Activated CD4-positive, alpha-beta memory T cell treated with anti-CD3 and anti-CD28 coated beads, Interleukin-2, amount 10 ng/mL, durations not matched to agents 7 days and 5 days (primary cell): ENCODE measurements at regions not wholly inside any gene's neighbourhood (a gene's known extent, or its start where the extent isn't known, plus 50 kb on each side); places are given as distances from the start of the nearest gene placed in this dataset.

ENCODE experiments used
- CTCF ChIA-PET: fragments of 350-600 bp; sonication (Branson Sonifier 250); formaldehyde crosslinking; loops from one replicate; lab custom pipeline; 2021; ENCODE audit warnings: antibody characterized with exemption, inconsistent platforms; lab: Charles Lee
- POLR2A ChIA-PET: fragments of 350-600 bp; sonication (Branson Sonifier 250); formaldehyde crosslinking; loops from one replicate; lab custom pipeline; 2021; ENCODE audit warnings: antibody characterized with exemption; lab: Charles Lee
- DNase-seq: peaks from one replicate; pipeline ENCODE4 v3.0.0-alpha.2; 2020
- H3K27ac Mint-ChIP-seq: one replicate; pipeline ENCODE4 v1.8.0; 2021; ENCODE audit warnings: mild to moderate bottlenecking, mixed read lengths
- H3K27me3 Mint-ChIP-seq: one replicate; pipeline ENCODE4 v1.8.0; 2021; ENCODE audit warnings: mixed read lengths
- H3K36me3 Mint-ChIP-seq: one replicate; pipeline ENCODE4 v1.8.0; 2021; ENCODE audit warnings: low read depth, mixed read lengths
- H3K4me1 Mint-ChIP-seq: one replicate; pipeline ENCODE4 v1.8.0; 2021; ENCODE audit warnings: mixed read lengths
- H3K4me3 Mint-ChIP-seq: one replicate; pipeline ENCODE4 v1.8.0; 2021; ENCODE audit warnings: mild to moderate bottlenecking, mixed read lengths
- H3K9me3 Mint-ChIP-seq: one replicate; pipeline ENCODE4 v1.8.0; 2021; ENCODE audit warnings: mixed read lengths

DNA sequence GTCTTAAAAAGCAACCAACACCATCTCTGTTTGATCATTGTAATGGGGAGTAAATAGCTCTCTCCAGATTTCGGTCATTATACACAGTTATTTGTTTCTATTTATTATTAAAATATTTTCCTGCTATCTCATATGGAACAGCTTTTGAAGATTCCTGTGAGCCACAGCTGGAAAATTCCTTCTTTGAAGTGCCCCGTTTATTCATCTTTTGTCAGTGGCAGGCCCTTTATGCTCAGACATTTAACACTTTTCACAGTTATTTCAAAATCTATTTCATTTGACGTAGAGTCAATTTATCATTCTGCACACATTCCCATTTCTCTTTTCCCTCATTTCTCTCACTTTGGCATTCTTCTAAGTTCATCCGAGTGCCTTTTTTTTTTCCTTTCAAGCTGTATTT is 245.9 kb upstream of the ELAC2 start:
- CTCF ChIA-PET: no interaction called here

DNA sequence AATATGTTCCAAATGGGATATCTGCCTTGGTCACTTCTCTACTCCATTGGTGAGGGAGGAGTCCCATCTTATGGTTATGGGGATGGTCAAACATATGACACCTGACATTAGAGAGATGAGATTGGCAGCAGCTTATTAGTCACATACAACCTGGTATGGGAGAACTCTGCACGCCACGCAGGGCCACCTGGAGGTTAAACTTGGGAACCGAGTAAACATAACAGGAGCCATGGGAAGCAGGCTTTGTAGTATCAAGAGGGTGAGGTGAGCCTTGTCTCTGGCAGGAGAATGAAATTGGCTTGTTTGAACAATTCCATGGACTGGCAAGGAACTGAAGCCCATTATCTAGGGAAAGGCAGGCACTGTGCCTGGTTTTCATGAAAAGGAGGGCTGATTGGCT is 238.7 kb upstream of the ELAC2 start:
- H3K4me1 Mint-ChIP-seq: no peaks in the 10 kb centered on the region
- no peaks in the 10 kb centered on the region for H3K36me3 Mint-ChIP-seq
- no peak for DNase-seq
- POLR2A ChIA-PET: no interaction called here
- no peak overlapping the region for H3K27ac Mint-ChIP-seq
- no peaks in the 10 kb centered on the region for H3K27me3 Mint-ChIP-seq
- no peaks in the 10 kb centered on the region for H3K9me3 Mint-ChIP-seq
- CTCF ChIA-PET: no interaction called here
- no peak overlapping the region for H3K4me3 Mint-ChIP-seq

More for the DNA sequence above, 245.9 kb upstream of the ELAC2 start:
- Mint-ChIP-seq H3K4me3 (no peak overlapping the region), H3K9me3 (no peaks in the 10 kb centered on the region), H3K27me3 (no peaks in the 10 kb centered on the region), H3K4me1 (no peaks in the 10 kb centered on the region), H3K36me3 (no peaks in the 10 kb centered on the region), H3K27ac (no peak overlapping the region)
- no peak for DNase-seq
- POLR2A ChIA-PET: interaction anchor here (0.7 kb wide), 1 partner anchor 29 kb away, joined by 3 read pairs; no protein-coding TSS in a partner anchor

DNA sequence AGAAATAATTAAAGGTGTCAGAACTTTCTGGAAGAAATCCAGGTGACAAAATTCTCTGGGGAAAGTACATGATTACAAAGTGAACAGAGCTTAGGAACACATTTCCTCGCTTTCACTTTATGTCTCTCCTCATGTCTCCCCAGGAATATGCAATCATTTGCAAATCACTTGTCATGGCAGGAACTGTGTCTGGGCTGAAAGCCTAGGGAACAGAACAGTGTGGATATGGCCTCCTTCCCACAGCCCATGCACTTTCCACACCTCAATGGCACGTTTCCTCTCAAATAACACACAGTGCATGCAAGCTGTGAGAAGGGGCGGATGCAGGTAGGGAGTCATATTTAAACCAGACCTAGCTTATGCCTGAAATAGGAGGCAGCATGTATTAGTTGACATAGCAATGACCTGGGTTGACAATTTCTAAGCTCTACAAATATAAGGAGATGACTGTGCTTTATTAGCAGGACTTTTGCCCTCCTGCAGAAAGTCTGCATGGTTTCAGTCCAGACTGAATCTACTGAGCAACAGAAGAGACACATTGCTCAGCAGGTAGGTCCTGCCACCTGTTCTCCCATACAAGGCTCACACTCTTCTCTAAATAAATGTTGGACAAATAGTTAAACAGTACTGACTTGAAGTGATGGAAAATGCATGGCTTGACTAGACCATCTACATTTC is 236.0 kb upstream of the ELAC2 start:
- H3K4me1 Mint-ChIP-seq: no peaks in the 10 kb centered on the region
- H3K4me3 Mint-ChIP-seq: no peak overlapping the region
- no peaks in the 10 kb centered on the region for H3K9me3 Mint-ChIP-seq
- no peaks in the 10 kb centered on the region for H3K36me3 Mint-ChIP-seq
- H3K27me3 Mint-ChIP-seq: no peaks in the 10 kb centered on the region
- no peak overlapping the region for H3K27ac Mint-ChIP-seq
- ChIA-PET POLR2A (no interaction called here), CTCF (no interaction called here)
- no peak for DNase-seq

DNA sequence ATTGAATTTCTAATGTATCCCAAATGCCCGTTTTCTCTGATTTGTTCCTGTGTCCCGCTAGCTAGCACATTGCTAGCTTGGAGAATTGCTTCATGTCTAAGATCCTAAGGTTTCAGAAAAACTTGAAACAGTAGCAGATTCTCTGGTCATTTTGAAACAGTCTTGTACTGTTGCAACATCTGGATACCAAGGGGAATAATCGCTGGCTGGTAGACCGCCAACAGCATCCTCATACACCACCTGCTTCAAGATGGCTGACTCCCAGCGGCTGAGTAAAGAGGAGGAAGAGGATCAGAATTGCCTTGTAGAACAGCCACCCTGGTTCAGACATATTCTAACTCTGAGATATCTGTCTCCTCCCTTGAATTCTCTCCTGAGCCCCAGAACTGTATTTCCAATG is 226.7 kb upstream of the ELAC2 start:
- ChIA-PET POLR2A (no interaction called here), CTCF (no interaction called here)
- no peak for DNase-seq
- Mint-ChIP-seq H3K4me1 (no peaks in the 10 kb centered on the region), H3K4me3 (no peak overlapping the region), H3K9me3 (no peaks in the 10 kb centered on the region), H3K27ac (no peak overlapping the region), H3K27me3 (no peaks in the 10 kb centered on the region), H3K36me3 (no peaks in the 10 kb centered on the region)

DNA sequence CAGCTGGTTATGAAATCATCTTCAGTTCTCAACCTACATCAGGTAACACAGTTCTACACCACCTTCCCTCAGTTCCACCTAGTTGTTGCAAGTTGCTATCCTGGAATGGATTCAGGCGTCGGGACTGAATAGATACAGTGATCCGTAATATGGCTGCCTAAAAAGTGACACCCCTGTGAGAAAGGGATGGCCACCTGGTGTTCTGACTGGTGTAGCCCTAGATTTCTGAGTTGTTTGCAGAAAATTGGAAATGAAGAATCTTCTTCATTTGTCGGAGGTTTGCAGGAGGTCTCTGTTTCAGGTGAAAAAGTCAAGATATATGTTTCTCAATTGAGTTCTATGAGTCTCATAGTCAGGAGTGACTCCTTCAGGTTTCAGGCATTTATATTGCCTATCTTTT is 225.8 kb upstream of the ELAC2 start:
- no peaks in the 10 kb centered on the region for H3K9me3 Mint-ChIP-seq
- no peaks in the 10 kb centered on the region for H3K36me3 Mint-ChIP-seq
- H3K27me3 Mint-ChIP-seq: no peaks in the 10 kb centered on the region
- no peak for DNase-seq
- no peaks in the 10 kb centered on the region for H3K4me1 Mint-ChIP-seq
- CTCF ChIA-PET: no interaction called here
- no peak overlapping the region for H3K27ac Mint-ChIP-seq
- H3K4me3 Mint-ChIP-seq: no peak overlapping the region
- POLR2A ChIA-PET: no interaction called here

DNA sequence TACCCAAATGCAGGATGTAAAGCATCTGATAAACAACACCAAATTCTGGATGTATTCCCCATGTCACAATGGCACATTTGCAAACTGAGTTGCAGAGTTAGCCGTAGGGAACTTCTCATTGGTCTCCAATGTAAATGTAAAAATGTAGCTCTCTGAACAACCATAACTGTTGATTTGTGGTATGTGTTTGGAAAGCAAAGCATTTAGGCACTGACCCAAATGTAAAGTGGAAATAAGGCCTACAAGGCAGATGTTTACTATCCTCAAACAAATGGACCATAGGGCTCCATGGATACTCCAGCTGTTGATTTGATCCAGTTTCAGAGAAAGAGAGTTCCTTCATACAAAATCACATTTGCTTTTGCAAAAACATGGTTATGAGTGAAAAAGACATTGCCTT is 223.0 kb upstream of the ELAC2 start:
- no peaks in the 10 kb centered on the region for H3K4me1 Mint-ChIP-seq
- H3K27ac Mint-ChIP-seq: no peak overlapping the region
- POLR2A ChIA-PET: no interaction called here
- DNase-seq: no peak
- no peaks in the 10 kb centered on the region for H3K27me3 Mint-ChIP-seq
- CTCF ChIA-PET: no interaction called here
- no peaks in the 10 kb centered on the region for H3K9me3 Mint-ChIP-seq
- H3K4me3 Mint-ChIP-seq: no peak overlapping the region
- no peaks in the 10 kb centered on the region for H3K36me3 Mint-ChIP-seq

DNA sequence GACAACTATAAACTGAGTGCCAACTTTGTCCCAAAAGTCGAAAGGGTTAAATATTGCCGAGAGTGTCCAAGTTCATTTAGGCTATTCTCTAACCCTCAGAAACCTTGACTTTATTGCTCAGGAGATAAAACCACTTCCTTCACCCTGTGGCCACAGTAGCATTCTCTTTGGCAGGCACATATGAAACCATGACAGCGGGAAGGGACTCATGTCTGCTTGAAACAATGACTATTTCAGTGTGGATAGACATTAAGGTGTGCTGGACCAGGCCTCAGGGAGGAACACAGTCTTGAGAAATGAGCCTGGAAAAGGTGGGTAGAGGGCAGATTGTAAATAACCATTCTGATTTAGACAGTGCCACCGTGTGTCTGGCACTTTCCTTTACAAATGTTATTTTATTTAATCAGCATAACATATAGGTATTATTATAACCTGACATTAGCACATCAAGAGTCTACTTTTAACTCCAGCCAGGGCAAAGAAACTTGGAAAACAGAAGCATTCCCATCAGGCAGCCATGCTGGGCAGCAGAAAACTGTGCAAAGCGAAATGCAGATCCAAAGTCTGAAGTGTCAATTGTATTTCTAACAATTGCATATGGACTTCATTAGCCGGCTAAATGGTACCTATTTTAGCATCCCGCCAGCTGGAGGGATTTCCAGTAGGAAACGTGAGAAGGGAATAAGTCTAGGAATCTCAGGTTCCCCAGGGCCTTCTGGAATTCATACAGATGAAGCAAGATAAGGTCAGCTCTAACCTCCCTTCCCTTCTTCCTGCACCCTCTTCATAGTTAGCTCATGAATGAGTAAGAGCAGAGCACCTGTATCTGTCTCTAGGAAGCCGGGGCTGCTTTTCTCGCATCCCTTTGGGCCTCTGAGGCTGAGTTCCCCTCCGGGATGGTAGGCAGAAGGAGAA is 212.8 kb upstream of the ELAC2 start:
- Mint-ChIP-seq H3K4me3 (no peak overlapping the region), H3K27ac (no peak overlapping the region), H3K9me3 (no peaks in the 10 kb centered on the region), H3K36me3 (no peaks in the 10 kb centered on the region), H3K27me3 (no peaks in the 10 kb centered on the region), H3K4me1 (no peaks in the 10 kb centered on the region)
- no peak for DNase-seq
- ChIA-PET CTCF (no interaction called here), POLR2A (no interaction called here)

DNA sequence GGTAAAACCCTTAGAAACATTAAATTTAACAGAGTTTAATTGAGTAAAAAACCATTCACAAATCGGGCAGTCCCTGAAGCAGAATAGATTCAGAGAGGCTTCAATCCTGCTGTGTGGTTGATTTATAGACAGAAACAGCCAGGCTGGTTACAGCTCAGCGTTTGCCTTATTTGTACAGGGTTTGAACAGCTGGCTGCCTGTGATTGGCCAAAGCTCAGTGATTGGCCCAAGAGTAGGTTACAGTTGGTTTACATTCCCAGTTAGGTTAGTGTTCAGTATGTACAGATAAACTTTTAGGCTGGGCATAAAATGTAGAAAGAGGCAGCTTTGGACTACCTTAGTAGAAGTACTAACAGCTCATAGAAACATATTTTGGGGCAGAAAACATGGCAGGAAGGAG is 210.4 kb upstream of the ELAC2 start:
- Mint-ChIP-seq H3K4me3 (no peak overlapping the region), H3K36me3 (no peaks in the 10 kb centered on the region), H3K4me1 (no peaks in the 10 kb centered on the region), H3K9me3 (no peaks in the 10 kb centered on the region), H3K27me3 (no peaks in the 10 kb centered on the region), H3K27ac (no peak overlapping the region)
- ChIA-PET POLR2A (no interaction called here), CTCF (no interaction called here)
- DNase-seq: no peak

DNA sequence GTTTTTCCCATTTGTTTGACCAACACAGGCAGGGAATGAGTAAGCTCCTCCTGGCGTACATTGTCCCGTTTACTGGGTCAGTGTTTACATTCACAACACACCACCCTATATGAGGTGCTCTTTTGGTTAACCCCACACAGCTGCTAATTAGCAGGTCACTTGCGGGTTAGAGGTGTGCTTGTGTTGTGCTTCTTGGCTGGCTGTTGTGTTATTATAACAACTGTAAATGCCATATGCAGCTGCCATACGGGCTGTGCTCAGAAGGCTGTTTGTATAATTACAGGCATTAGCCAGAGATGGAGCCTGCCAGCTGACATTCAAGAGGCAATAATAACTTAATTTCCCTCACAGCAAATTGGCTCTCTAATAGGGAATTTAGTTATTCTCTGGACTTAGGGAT is 205.1 kb upstream of the ELAC2 start:
- Mint-ChIP-seq H3K27me3 (no peaks in the 10 kb centered on the region), H3K9me3 (no peaks in the 10 kb centered on the region), H3K4me1 (no peaks in the 10 kb centered on the region), H3K36me3 (no peaks in the 10 kb centered on the region), H3K27ac (no peak overlapping the region), H3K4me3 (no peak overlapping the region)
- CTCF ChIA-PET: no interaction called here
- POLR2A ChIA-PET: no interaction called here
- DNase-seq: no peak

DNA sequence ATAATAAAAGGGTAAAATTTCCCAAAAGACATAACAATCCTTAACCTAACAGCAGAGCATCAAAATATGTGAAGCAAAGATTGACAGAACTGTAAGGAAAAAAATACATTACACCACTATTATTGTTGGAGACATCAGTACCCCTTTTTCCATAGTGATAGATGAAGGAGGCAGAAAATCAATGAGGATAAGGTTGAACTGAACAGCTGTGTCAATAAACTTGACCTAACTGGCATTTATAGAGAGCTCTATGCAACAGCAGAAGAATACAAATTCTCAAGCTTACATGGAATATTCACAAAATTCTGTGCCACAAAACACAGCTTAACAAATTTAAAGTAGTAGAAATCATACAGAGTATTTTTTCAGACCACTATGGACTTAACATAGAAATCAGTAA is 195.0 kb upstream of the ELAC2 start:
- Mint-ChIP-seq H3K9me3 (no peaks in the 10 kb centered on the region), H3K36me3 (no peaks in the 10 kb centered on the region), H3K27ac (no peak overlapping the region), H3K4me1 (no peaks in the 10 kb centered on the region), H3K4me3 (no peak overlapping the region), H3K27me3 (no peaks in the 10 kb centered on the region)
- ChIA-PET POLR2A (no interaction called here), CTCF (no interaction called here)
- DNase-seq: no peak

DNA sequence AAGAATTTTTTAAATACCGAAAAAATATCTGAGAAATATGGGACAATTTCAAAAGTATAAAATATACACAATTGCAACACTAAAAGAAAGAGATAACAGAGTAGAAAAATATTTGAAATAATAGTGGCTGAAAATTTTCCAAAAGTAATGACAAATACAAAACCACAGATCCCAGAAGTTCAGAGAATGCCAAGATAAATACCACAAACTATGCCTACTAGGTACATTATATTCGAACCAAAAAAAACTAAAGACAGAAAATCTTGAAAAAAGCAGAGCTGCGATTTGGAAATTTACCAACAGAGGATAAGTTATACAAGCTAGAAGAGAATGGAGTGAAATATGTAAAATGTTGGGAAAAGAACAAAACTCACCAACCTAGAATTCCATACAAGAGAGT is 191.3 kb upstream of the ELAC2 start:
- no peak for DNase-seq
- Mint-ChIP-seq H3K27ac (no peak overlapping the region), H3K36me3 (no peaks in the 10 kb centered on the region), H3K27me3 (no peaks in the 10 kb centered on the region), H3K9me3 (peaks cover 4% of the 10 kb centered on the region), H3K4me3 (no peak overlapping the region), H3K4me1 (no peaks in the 10 kb centered on the region)
- POLR2A ChIA-PET: no interaction called here
- CTCF ChIA-PET: no interaction called here

DNA sequence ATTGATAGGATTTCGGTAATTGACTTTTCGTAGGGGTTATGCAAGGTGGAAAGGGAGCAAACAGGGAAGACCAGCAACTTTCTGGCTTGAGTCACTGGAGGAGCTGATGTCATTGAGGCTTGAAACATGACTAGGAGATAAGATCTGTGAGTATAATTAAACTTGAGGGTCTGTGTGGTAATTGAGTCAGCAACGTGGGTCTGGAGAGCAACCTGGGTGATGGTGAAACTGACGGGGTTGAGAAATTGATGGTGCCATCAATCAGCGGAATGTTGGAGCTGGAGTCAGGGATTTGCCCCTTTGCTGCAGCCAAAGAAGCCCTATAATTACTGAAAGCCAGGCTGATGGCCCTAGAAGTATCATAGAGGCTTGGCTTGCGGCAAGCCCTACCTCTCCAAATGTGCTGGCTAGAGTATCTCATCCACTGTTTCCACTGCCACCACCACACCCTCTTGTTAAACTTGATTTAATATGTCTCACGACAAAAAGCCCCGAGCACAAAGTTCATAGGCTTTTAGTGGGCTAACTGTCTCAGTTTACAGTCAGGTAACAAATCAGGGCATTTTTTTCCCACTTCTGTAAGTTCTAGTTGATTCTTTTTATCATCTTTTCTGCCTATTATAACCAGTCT is 186.9 kb upstream of the ELAC2 start:
- no peak overlapping the region for H3K27ac Mint-ChIP-seq
- H3K4me3 Mint-ChIP-seq: no peak overlapping the region
- CTCF ChIA-PET: no interaction called here
- peaks cover 4% of the 10 kb centered on the region for H3K9me3 Mint-ChIP-seq
- no peaks in the 10 kb centered on the region for H3K27me3 Mint-ChIP-seq
- DNase-seq: no peak
- H3K36me3 Mint-ChIP-seq: no peaks in the 10 kb centered on the region
- no peaks in the 10 kb centered on the region for H3K4me1 Mint-ChIP-seq
- POLR2A ChIA-PET: no interaction called here

DNA sequence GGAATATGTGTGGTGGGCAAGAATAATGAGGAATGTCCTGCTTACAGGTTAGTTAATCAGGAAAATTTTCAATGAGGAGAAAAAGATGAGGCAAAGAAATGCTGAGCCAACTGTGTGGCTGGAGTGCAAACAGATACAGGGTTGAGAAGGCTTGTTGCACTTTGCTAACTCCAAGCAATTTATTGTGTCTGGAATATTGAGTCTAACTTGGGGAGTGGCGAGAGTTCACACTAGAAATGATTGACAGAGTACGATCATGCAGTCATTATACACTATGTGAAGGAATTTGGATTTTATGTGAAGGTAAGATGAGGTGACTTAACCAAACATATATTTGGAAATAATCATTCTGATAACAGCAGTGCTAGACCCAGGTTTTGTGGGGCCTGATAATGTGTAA is 185.0 kb upstream of the ELAC2 start:
- ChIA-PET POLR2A (no interaction called here), CTCF (no interaction called here)
- H3K4me1 Mint-ChIP-seq: no peaks in the 10 kb centered on the region
- H3K9me3 Mint-ChIP-seq: peaks cover 4% of the 10 kb centered on the region
- H3K4me3 Mint-ChIP-seq: no peak overlapping the region
- no peak for DNase-seq
- H3K27ac Mint-ChIP-seq: no peak overlapping the region
- H3K36me3 Mint-ChIP-seq: no peaks in the 10 kb centered on the region
- H3K27me3 Mint-ChIP-seq: no peaks in the 10 kb centered on the region
